COR-L47 (cell line): ENCODE measurements at regions not wholly inside any gene's neighbourhood (a gene's known extent, or its start where the extent isn't known, plus 50 kb on each side); places are given as distances from the start of the nearest gene placed in this dataset.

Experiments used
- DNase-seq: peaks from one replicate; lab custom pipeline; 2025; lab: John Stamatoyannopoulos, UW

DNA sequence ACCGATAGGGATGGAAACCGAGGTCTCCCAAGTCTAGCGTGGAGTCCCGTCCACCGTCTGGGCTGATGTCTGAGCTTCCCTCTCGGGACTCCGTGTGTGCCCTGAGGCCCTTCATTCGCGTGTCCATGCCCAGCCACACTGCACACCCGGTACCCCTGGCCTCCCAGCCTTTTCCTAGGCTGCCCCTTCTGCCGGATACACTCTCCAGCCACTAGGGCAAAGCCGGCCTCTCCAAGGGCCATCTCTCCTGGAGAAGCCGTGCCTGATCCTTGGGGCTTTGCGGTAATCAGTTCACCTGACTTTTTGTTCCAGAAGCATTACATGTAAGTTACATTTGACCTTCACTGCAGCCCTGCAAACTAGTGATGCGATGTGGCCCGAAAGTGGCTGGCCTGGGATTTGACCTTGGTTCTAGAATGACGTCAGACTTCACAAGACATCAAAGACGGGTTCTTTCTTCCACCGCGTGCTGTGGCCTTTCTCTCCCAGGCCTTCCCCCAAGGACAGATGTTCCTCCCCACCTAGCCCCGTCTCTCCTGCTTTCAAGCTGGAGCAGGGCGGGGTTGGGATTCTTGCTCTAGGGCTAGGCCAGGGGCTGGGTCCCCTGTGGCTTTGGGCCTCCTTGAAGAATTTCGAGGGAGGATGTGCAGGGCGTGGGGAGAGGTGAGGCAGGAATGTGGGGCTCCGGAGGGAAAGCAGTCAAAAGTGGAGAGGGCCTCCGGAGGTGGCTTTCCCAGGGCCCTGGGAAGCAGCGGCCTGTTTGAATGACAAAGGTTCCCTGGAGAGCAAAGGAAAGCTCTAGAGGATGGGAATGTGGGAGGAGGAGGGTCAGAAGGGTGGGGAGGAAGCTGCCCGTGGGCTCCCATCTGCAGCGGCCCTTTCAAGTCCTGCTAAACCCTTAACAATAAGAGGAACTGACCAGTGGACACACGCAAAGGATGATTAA lies 49.7 kb upstream of the SLC2A1 start:
- no peak for DNase-seq
